HepG2 (cell line): ENCODE measurements at regions not wholly inside any gene's neighbourhood (a gene's known extent, or its start where the extent isn't known, plus 50 kb on each side); places are given as distances from the start of the nearest gene placed in this dataset.

Source experiments
- ATAC-seq: fragments of 200-7000 bp; cut with Tn5 transposase; 3 replicates; pipeline ENCODE4 v1.9.1; 2020; ENCODE audit warnings: mild to moderate bottlenecking, moderate library complexity
- BruUV-seq: library from RNA; stranded (reverse); fragments of 400-500 nt; replicated peaks from 2 replicates; lab custom pipeline; 2021; lab: Mats Ljungman, UMichigan
- CTCF ChIA-PET: fragments of 300-600 bp; formaldehyde crosslinking; extraction: SDS; loops from one replicate; lab custom pipeline; 2021; ENCODE audit warnings: low total read pairs, inconsistent platforms, low intra/inter-chr PET ratio; lab: Yijun Ruan, JAX
- POLR2A ChIA-PET: fragments of 350-600 bp; sonication (Branson Sonifier 250); formaldehyde crosslinking; loops from one replicate; lab custom pipeline; 2020; ENCODE audit warnings: antibody characterized with exemption, inconsistent platforms; lab: Yijun Ruan, JAX
- DNase-seq: peaks from one replicate; pipeline ENCODE4 v3.0.0-alpha.2; 2015; ENCODE audit warnings: low spot score
- FAIRE-seq: peaks from 3 replicates; lab custom pipeline; 2011; peaks lifted over from hg19 to GRCh38; lab: Jason Lieb, UNC
- H2AFZ ChIP-seq: one replicate; pipeline ENCODE4 v1.6.1; 2011; ENCODE audit warnings: low read length, inconsistent platforms
- H3K27ac ChIP-seq: fragments of 300-600 bp; 3 replicates; pipeline ENCODE4 v1.8.0; 2011; ENCODE audit warnings: mixed run types, mild to moderate bottlenecking, mixed read lengths, low read length, inconsistent platforms; ENCODE audit not compliant: insufficient read depth; ENCODE audit errors: extremely low read length
- H3K27me3 ChIP-seq, 2 experiments: fragments of 200-600 bp in 1 of 2; 2 replicates in 1 of 2; 3 replicates in 1 of 2; pipeline versions ENCODE4 v1.6.0 to v1.8.0; 2011; ENCODE audit warnings: low read length in 2 of 2, mild to moderate bottlenecking in 2 of 2, moderate library complexity in 2 of 2, inconsistent platforms in 1 of 2; ENCODE audit not compliant: insufficient read depth in 2 of 2, control insufficient read depth in 1 of 2
- H3K36me3 ChIP-seq, 2 experiments: fragments of 200-600 bp in 1 of 2; replicated peaks in 1 of 2; 2 replicates in 1 of 2; 3 replicates in 1 of 2; pipeline versions ENCODE4 v1.5.1 to v1.8.0; 2011; ENCODE audit warnings: low read length in 2 of 2, inconsistent platforms in 1 of 2; ENCODE audit not compliant: insufficient read depth in 2 of 2, control insufficient read depth in 1 of 2
- H3K4me1 ChIP-seq: 2 replicates; pipeline ENCODE4 v1.5.1; 2012; ENCODE audit warnings: low read length, inconsistent platforms; ENCODE audit not compliant: insufficient read depth
- H3K4me2 ChIP-seq: 2 replicates; pipeline ENCODE4 v1.6.0; 2011; ENCODE audit warnings: low read depth, low read length, inconsistent platforms
- H3K4me3 ChIP-seq, 3 experiments: fragments of 200-600 bp in 1 of 3; sonication (generic), shearing (Covaris generic) in 1 of 3; replicated peaks in 1 of 3; 2 replicates each; pipeline ENCODE4 v1.5.1; 2011 to 2016; ENCODE audit warnings: low read length in 3 of 3, inconsistent platforms in 2 of 3, low read depth in 2 of 3, mild to moderate bottlenecking in 2 of 3, control low read depth in 1 of 3, mixed read lengths in 1 of 3; ENCODE audit not compliant: insufficient read depth in 1 of 3
- H3K79me2 ChIP-seq: one replicate; pipeline ENCODE4 v1.6.1; 2011; ENCODE audit warnings: low read length, inconsistent platforms; ENCODE audit not compliant: insufficient read depth
- H3K9ac ChIP-seq: 2 replicates; pipeline ENCODE4 v1.6.0; 2011; ENCODE audit warnings: mild to moderate bottlenecking, low read depth, low read length, inconsistent platforms; ENCODE audit not compliant: insufficient read depth
- H3K9me3 ChIP-seq: 2 replicates; pipeline ENCODE4 v1.5.1; 2012; ENCODE audit warnings: mild to moderate bottlenecking, low read length
- H4K20me1 ChIP-seq: 2 replicates; pipeline ENCODE4 v1.6.0; 2011; ENCODE audit warnings: inconsistent platforms, mild to moderate bottlenecking, low read length, moderate library complexity; ENCODE audit not compliant: insufficient read depth
- HCFC1 ChIP-seq: fragments of 150-350 bp; IDR thresholded peaks from 2 replicates; pipeline ENCODE4 v1.6.1; 2014; ENCODE audit warnings: low read depth, low read length
- NFKB2 ChIP-seq: sonication (generic); formaldehyde crosslinking; IDR thresholded peaks from 2 replicates; pipeline ENCODE4 v1.4.0; 2020; ENCODE audit warnings: missing genetic modification reagents, borderline replicate concordance
- POLR2G ChIP-seq: fragments of 200-400 bp; formaldehyde crosslinking; IDR thresholded peaks from 2 replicates; pipeline ENCODE4 v1.6.1; 2018; ENCODE audit warnings: mild to moderate bottlenecking, low read depth, low read length, moderate library complexity
- REXO4 ChIP-seq: sonication (generic); formaldehyde crosslinking; IDR thresholded peaks from 2 replicates; pipeline ENCODE4 v1.8.0; 2022; ENCODE audit warnings: missing genetic modification reagents, mild to moderate bottlenecking, borderline replicate concordance
- ZNF282 ChIP-seq: fragments of 450-650 bp; IDR thresholded peaks from 2 replicates; pipeline ENCODE4 v1.6.1; 2018; ENCODE audit not compliant: partially characterized antibody
- ZNF605 ChIP-seq: sonication (generic); formaldehyde crosslinking; IDR thresholded peaks from 2 replicates; pipeline ENCODE4 v1.8.0; 2022; ENCODE audit warnings: mild to moderate bottlenecking, missing genetic modification reagents
- WGBS: methylation state at CpG from one replicate; pipeline ENCODE4 v1.1.6; 2017; ENCODE audit warnings: low lambda C conversion rate; 5-methylcytosine and 5-hydroxymethylcytosine counted together
- in situ Hi-C: cut with HindIII; loops from 2 replicates; pipeline ENCODE4 v1.10.0; 2017; ENCODE audit warnings: low pct_unique_long_range_greater_than_20kb; ENCODE audit not compliant: extremely low pct_ligation_motif_present
- intact Hi-C: fragments of 100-400 bp; cut with micrococcal nuclease; formaldehyde crosslinking; loops from one replicate; pipeline ENCODE4 v1.10.0; 2022; ENCODE audit not compliant: unreplicated experiment
- TF ChIP-seq, protein P1 (sequence below): sonication (generic); formaldehyde crosslinking; IDR thresholded peaks from 2 replicates; pipeline ENCODE4 v1.9.0; 2021; ENCODE audit warnings: mild to moderate bottlenecking, missing genetic modification reagents
- TF ChIP-seq, protein P2 (sequence below): sonication (generic); formaldehyde crosslinking; IDR thresholded peaks from 2 replicates; pipeline ENCODE4 v1.4.0; 2020; ENCODE audit warnings: mild to moderate bottlenecking, missing genetic modification reagents, borderline replicate concordance
- TF ChIP-seq, protein P3 (sequence below): sonication (generic); formaldehyde crosslinking; IDR thresholded peaks from 2 replicates; pipeline ENCODE4 v1.4.0; 2020; ENCODE audit warnings: missing genetic modification reagents, mild to moderate bottlenecking, borderline replicate concordance

DNA sequence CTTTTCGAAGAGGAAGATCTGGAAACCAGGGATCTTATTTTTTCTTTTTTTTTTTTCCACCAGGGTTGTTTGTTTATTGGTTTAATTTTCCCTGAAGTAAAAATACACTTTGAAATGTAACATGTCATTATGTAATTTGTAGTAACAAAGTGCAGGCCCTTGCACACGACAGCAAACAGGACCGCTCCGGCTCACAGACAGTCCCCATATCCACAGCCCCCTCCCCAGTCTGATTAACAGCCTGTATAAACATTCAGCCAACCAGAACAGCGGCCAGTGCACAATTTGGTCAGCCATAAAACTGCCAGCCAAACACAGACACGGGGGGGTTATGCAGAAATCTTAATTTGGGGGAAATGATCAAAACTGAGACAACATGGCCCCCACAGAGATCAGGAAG lies 431.6 kb upstream of the NPVF start:
- POLR2A ChIA-PET: no interaction called here
- BruUV-seq: no TSS peak
- intact Hi-C loops: no loop called here
- FAIRE-seq (no peak), ATAC-seq (no peak), DNase-seq (no peak)
- CTCF ChIA-PET: no interaction called here
- H3K36me3 ChIP-seq: no peaks in the 10 kb centered on the region
- no peak overlapping the region for H3K4me2 ChIP-seq
- no peaks in the 10 kb centered on the region for H3K4me1 ChIP-seq
- no peak overlapping the region for H3K27ac ChIP-seq
- no peak overlapping the region for H3K4me3 ChIP-seq
- no peak overlapping the region for H3K9ac ChIP-seq
- H3K79me2 ChIP-seq: no peaks in the 10 kb centered on the region
- 7% methylated on average over 6 of the region's 6 CpGs for WGBS
- no peaks in the 10 kb centered on the region for H4K20me1 ChIP-seq
- no peaks in the 10 kb centered on the region for H3K9me3 ChIP-seq
- peaks cover 0 to 2% of the 10 kb centered on the region in 2 experiments; a peak in 1 of 5 replicates for H3K27me3 ChIP-seq
- in situ Hi-C loops: no loop called here
- no peak overlapping the region for H2AFZ ChIP-seq
- TF ChIP-seq REXO4 (no peak), ZNF605 (CRISPR knock-in tag) (no peak), HCFC1 (no peak), ZNF282 (no peak), NFKB2 (CRISPR knock-in tag) (no peak), POLR2G (no peak)
- TF ChIP-seq, protein P1, sequence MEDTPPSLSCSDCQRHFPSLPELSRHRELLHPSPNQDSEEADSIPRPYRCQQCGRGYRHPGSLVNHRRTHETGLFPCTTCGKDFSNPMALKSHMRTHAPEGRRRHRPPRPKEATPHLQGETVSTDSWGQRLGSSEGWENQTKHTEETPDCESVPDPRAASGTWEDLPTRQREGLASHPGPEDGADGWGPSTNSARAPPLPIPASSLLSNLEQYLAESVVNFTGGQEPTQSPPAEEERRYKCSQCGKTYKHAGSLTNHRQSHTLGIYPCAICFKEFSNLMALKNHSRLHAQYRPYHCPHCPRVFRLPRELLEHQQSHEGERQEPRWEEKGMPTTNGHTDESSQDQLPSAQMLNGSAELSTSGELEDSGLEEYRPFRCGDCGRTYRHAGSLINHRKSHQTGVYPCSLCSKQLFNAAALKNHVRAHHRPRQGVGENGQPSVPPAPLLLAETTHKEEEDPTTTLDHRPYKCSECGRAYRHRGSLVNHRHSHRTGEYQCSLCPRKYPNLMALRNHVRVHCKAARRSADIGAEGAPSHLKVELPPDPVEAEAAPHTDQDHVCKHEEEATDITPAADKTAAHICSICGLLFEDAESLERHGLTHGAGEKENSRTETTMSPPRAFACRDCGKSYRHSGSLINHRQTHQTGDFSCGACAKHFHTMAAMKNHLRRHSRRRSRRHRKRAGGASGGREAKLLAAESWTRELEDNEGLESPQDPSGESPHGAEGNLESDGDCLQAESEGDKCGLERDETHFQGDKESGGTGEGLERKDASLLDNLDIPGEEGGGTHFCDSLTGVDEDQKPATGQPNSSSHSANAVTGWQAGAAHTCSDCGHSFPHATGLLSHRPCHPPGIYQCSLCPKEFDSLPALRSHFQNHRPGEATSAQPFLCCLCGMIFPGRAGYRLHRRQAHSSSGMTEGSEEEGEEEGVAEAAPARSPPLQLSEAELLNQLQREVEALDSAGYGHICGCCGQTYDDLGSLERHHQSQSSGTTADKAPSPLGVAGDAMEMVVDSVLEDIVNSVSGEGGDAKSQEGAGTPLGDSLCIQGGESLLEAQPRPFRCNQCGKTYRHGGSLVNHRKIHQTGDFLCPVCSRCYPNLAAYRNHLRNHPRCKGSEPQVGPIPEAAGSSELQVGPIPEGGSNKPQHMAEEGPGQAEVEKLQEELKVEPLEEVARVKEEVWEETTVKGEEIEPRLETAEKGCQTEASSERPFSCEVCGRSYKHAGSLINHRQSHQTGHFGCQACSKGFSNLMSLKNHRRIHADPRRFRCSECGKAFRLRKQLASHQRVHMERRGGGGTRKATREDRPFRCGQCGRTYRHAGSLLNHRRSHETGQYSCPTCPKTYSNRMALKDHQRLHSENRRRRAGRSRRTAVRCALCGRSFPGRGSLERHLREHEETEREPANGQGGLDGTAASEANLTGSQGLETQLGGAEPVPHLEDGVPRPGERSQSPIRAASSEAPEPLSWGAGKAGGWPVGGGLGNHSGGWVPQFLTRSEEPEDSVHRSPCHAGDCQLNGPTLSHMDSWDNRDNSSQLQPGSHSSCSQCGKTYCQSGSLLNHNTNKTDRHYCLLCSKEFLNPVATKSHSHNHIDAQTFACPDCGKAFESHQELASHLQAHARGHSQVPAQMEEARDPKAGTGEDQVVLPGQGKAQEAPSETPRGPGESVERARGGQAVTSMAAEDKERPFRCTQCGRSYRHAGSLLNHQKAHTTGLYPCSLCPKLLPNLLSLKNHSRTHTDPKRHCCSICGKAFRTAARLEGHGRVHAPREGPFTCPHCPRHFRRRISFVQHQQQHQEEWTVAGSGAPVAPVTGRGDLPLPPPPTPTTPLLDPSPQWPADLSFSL: no peak
- TF ChIP-seq, protein P2, sequence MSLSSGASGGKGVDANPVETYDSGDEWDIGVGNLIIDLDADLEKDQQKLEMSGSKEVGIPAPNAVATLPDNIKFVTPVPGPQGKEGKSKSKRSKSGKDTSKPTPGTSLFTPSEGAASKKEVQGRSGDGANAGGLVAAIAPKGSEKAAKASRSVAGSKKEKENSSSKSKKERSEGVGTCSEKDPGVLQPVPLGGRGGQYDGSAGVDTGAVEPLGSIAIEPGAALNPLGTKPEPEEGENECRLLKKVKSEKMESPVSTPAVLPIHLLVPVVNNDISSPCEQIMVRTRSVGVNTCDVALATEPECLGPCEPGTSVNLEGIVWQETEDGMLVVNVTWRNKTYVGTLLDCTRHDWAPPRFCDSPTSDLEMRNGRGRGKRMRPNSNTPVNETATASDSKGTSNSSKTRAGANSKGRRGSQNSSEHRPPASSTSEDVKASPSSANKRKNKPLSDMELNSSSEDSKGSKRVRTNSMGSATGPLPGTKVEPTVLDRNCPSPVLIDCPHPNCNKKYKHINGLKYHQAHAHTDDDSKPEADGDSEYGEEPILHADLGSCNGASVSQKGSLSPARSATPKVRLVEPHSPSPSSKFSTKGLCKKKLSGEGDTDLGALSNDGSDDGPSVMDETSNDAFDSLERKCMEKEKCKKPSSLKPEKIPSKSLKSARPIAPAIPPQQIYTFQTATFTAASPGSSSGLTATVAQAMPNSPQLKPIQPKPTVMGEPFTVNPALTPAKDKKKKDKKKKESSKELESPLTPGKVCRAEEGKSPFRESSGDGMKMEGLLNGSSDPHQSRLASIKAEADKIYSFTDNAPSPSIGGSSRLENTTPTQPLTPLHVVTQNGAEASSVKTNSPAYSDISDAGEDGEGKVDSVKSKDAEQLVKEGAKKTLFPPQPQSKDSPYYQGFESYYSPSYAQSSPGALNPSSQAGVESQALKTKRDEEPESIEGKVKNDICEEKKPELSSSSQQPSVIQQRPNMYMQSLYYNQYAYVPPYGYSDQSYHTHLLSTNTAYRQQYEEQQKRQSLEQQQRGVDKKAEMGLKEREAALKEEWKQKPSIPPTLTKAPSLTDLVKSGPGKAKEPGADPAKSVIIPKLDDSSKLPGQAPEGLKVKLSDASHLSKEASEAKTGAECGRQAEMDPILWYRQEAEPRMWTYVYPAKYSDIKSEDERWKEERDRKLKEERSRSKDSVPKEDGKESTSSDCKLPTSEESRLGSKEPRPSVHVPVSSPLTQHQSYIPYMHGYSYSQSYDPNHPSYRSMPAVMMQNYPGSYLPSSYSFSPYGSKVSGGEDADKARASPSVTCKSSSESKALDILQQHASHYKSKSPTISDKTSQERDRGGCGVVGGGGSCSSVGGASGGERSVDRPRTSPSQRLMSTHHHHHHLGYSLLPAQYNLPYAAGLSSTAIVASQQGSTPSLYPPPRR (CRISPR knock-in tag): no peak
- TF ChIP-seq, protein P3, sequence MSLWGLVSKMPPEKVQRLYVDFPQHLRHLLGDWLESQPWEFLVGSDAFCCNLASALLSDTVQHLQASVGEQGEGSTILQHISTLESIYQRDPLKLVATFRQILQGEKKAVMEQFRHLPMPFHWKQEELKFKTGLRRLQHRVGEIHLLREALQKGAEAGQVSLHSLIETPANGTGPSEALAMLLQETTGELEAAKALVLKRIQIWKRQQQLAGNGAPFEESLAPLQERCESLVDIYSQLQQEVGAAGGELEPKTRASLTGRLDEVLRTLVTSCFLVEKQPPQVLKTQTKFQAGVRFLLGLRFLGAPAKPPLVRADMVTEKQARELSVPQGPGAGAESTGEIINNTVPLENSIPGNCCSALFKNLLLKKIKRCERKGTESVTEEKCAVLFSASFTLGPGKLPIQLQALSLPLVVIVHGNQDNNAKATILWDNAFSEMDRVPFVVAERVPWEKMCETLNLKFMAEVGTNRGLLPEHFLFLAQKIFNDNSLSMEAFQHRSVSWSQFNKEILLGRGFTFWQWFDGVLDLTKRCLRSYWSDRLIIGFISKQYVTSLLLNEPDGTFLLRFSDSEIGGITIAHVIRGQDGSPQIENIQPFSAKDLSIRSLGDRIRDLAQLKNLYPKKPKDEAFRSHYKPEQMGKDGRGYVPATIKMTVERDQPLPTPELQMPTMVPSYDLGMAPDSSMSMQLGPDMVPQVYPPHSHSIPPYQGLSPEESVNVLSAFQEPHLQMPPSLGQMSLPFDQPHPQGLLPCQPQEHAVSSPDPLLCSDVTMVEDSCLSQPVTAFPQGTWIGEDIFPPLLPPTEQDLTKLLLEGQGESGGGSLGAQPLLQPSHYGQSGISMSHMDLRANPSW: no peak
